ENCODE measurements at regions not wholly inside any gene's neighbourhood (a gene's known extent, or its start where the extent isn't known, plus 50 kb on each side); places are given as distances from the start of the nearest gene placed in this dataset.

DNA sequence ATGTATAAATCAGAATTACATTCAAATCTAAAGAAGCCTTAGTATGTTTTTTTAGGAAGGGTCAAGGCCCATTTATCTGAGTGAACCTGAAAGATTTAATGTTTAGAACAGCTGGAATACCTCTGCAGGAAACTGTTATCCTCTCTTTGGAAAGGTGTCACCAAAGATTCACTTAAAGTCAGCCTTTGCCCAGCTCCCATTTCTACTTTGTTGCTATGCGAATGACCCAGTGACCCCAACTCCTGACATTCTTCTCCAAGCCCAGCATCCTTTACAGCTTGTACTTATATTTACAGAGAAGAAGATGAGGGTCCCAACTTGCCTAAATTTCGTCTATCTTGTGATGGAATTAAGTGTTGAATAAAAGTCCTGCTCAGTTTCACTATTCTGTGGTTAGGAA lies 1198.6 kb downstream of the CDH12 start:
- no peak for TF ChIP-seq EZH2 (IDR thresholded peaks at IDR 0.05; ENCODE audit: borderline replicate concordance, low read depth, low read length, poor library complexity, severe bottlenecking)
- TF ChIP-seq, protein P1, sequence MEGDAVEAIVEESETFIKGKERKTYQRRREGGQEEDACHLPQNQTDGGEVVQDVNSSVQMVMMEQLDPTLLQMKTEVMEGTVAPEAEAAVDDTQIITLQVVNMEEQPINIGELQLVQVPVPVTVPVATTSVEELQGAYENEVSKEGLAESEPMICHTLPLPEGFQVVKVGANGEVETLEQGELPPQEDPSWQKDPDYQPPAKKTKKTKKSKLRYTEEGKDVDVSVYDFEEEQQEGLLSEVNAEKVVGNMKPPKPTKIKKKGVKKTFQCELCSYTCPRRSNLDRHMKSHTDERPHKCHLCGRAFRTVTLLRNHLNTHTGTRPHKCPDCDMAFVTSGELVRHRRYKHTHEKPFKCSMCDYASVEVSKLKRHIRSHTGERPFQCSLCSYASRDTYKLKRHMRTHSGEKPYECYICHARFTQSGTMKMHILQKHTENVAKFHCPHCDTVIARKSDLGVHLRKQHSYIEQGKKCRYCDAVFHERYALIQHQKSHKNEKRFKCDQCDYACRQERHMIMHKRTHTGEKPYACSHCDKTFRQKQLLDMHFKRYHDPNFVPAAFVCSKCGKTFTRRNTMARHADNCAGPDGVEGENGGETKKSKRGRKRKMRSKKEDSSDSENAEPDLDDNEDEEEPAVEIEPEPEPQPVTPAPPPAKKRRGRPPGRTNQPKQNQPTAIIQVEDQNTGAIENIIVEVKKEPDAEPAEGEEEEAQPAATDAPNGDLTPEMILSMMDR (conservative IDR thresholded peaks at IDR 0.05; ENCODE audit: low read depth, low read length): no peak

All from A673 (cell line).